OCI-LY7 (cell line): ENCODE measurements at regions not wholly inside any gene's neighbourhood (a gene's known extent, or its start where the extent isn't known, plus 50 kb on each side); places are given as distances from the start of the nearest gene placed in this dataset.

ENCODE experiments used
- CTCF ChIP-seq: fragments of 200-600 bp; sonication (generic); conservative IDR thresholded peaks from 2 replicates; pipeline ENCODE4 v1.5.1; 2014; ENCODE audit warnings: mild to moderate bottlenecking, antibody characterized with exemption, low read length, moderate library complexity, mixed read lengths
- EZH2phosphoT487 ChIP-seq: fragments of 200-600 bp; sonication (generic); IDR thresholded peaks from 2 replicates; pipeline ENCODE4 v1.6.1; 2018; ENCODE audit warnings: low read depth, borderline replicate concordance, mild to moderate bottlenecking, mixed run types, antibody characterized with exemption, low read length, moderate library complexity, mixed read lengths

GRCh38 chr5:98334946-98335345 lies 438.5 kb upstream of the RGMB start:
- TF ChIP-seq CTCF = no peak
- TF ChIP-seq EZH2phosphoT487 = no peak
